ENCODE measurements at regions not wholly inside any gene's neighbourhood (a gene's known extent, or its start where the extent isn't known, plus 50 kb on each side); places are given as distances from the start of the nearest gene placed in this dataset.
A peak's percentile ranks its signal among the peaks of the same experiment; 100 is the strongest.

- DNase-seq (ENCODE audit: low read depth) (no peak), FAIRE-seq (no peak)
- H4K20me1 ChIP-seq (ENCODE audit: insufficient read depth, low read length) = no peaks in the 10 kb centered on the region
- TF ChIP-seq, protein P1, sequence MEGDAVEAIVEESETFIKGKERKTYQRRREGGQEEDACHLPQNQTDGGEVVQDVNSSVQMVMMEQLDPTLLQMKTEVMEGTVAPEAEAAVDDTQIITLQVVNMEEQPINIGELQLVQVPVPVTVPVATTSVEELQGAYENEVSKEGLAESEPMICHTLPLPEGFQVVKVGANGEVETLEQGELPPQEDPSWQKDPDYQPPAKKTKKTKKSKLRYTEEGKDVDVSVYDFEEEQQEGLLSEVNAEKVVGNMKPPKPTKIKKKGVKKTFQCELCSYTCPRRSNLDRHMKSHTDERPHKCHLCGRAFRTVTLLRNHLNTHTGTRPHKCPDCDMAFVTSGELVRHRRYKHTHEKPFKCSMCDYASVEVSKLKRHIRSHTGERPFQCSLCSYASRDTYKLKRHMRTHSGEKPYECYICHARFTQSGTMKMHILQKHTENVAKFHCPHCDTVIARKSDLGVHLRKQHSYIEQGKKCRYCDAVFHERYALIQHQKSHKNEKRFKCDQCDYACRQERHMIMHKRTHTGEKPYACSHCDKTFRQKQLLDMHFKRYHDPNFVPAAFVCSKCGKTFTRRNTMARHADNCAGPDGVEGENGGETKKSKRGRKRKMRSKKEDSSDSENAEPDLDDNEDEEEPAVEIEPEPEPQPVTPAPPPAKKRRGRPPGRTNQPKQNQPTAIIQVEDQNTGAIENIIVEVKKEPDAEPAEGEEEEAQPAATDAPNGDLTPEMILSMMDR (IDR thresholded peaks at IDR 0.05; ENCODE audit: insufficient read depth, low read depth, low read length) = no peak
- no peak overlapping the region for H2AFZ ChIP-seq (ENCODE audit: low read depth, low read length)
- no peaks in the 10 kb centered on the region for H3K27me3 Mint-ChIP-seq (ENCODE audit: low read depth, unreplicated experiment)
- no peaks in the 10 kb centered on the region for H3K79me2 ChIP-seq (ENCODE audit: insufficient read depth, low read length)
- H3K36me3 Mint-ChIP-seq (ENCODE audit: low read depth, unreplicated experiment) = no peaks in the 10 kb centered on the region
- no peaks in the 10 kb centered on the region for H3K27me3 ChIP-seq (ENCODE audit: insufficient read depth, low read length)
- peaks cover 34% of the 10 kb centered on the region for H3K4me1 Mint-ChIP-seq (ENCODE audit: low read depth, unreplicated experiment)
- peaks cover 7% of the 10 kb centered on the region for H3K9me3 Mint-ChIP-seq (ENCODE audit: unreplicated experiment)
- peaks cover 28% of the 10 kb centered on the region for H3K4me1 ChIP-seq (ENCODE audit: insufficient read depth, low read length)
- no peak overlapping the region for H3K9ac ChIP-seq (ENCODE audit: low read length)
- no peak overlapping the region for H3K4me3 Mint-ChIP-seq (ENCODE audit: unreplicated experiment)
- peaks cover 5% of the 10 kb centered on the region for H3K9me3 ChIP-seq (ENCODE audit: insufficient read depth, low read depth, low read length)
- H3K27ac ChIP-seq (ENCODE audit: low read depth, low read length) = no peak overlapping the region
- H3K4me2 ChIP-seq (ENCODE audit: low read length) = peak overlapping the region; percentile 66
- H3K4me3 ChIP-seq (ENCODE audit: insufficient read depth, low read depth, low read length) = no peak overlapping the region
- H3K36me3 ChIP-seq (ENCODE audit: insufficient read depth, low read length) = no peaks in the 10 kb centered on the region
- peak overlapping the region; percentile 28 for H3K27ac Mint-ChIP-seq (ENCODE audit: unreplicated experiment)
These were observed 140.8 kb upstream of the FGGY start for GRCh38 chr1:59156051-59156450.

DNA sequence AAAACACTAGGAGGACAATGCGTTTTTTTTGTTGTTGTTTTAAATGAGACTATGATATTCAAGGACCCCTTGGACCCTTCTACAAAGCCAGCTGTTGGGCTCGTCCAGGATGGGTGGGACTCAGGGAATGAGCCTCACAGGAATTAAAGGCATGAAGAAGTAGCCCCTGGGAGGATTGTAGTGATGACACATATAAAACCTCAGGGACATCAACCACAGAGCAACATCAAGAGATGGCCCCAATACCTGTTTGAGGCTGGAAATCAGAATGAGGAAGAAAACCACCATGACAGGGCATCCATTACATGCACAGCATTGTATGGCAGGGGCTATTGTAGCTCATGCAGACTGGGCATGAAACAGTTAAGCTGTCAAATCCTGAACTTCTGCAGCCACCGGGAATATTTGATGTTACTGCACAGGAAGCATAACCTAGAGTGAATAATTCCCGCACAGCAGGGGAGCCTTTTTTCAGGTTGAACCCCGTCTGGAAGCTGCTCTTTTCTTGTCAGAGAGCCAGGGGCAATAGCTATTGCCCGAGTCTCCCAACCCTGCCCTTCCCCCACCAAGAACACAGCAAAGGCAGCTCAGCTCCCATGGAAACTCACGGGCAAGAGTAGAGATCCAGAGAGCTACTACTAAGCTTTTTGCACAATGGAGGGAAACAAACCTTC, 140.2 kb upstream of the FGGY start:
- Histone ChIP-seq H3K79me2 (ENCODE audit: insufficient read depth, low read length) (no peaks in the 10 kb centered on the region), H3K36me3 (ENCODE audit: insufficient read depth, low read length) (no peaks in the 10 kb centered on the region), H3K4me1 (ENCODE audit: insufficient read depth, low read length) (peaks cover 23% of the 10 kb centered on the region), H3K9me3 (ENCODE audit: insufficient read depth, low read depth, low read length) (peaks cover 5% of the 10 kb centered on the region), H3K27ac (ENCODE audit: low read depth, low read length) (peak overlapping the region; percentile 62), H3K27me3 (ENCODE audit: insufficient read depth, low read length) (no peaks in the 10 kb centered on the region), H2AFZ (ENCODE audit: low read depth, low read length) (peak overlapping the region; percentile 41), H3K9ac (ENCODE audit: low read length) (peak overlapping the region; percentile 46), H4K20me1 (ENCODE audit: insufficient read depth, low read length) (no peaks in the 10 kb centered on the region), H3K4me3 (ENCODE audit: insufficient read depth, low read depth, low read length) (no peak overlapping the region), H3K4me2 (ENCODE audit: low read length) (peak overlapping the region; percentile 66)
- Mint-ChIP-seq H3K4me3 (ENCODE audit: unreplicated experiment) (no peak overlapping the region), H3K9me3 (ENCODE audit: unreplicated experiment) (peaks cover 7% of the 10 kb centered on the region), H3K4me1 (ENCODE audit: low read depth, unreplicated experiment) (peaks cover 27% of the 10 kb centered on the region), H3K27ac (ENCODE audit: unreplicated experiment) (peak overlapping the region; percentile 89), H3K36me3 (ENCODE audit: low read depth, unreplicated experiment) (no peaks in the 10 kb centered on the region), H3K27me3 (ENCODE audit: low read depth, unreplicated experiment) (no peaks in the 10 kb centered on the region)
- peak; percentile 57 for DNase-seq (ENCODE audit: low read depth)
- TF ChIP-seq EZH2 (IDR thresholded peaks at IDR 0.05; ENCODE audit: insufficient read depth, low read length) = no peak
- TF ChIP-seq, protein P1 (IDR thresholded peaks at IDR 0.05; ENCODE audit: insufficient read depth, low read depth, low read length) = no peak
- peak; percentile 73 for FAIRE-seq

DNA sequence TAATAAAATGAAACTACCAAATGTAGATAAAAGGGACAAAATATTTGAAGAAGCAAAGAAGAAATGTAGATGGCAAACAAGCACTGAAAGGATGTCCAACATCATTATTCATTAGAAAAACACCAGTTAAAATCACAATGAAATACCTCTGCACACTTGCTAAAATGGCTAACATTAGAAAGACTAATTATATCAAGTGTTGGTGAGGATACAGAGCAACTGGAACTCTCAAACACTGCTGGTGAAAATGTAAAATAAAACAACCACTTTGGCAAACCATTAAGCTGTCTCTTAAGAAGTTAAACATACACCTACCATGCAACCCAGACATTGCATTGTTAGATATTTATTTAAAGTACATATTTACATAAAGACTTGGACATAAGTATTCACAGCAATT, 138.6 kb upstream of the FGGY start:
- DNase-seq (ENCODE audit: low read depth) (no peak), FAIRE-seq (no peak)
- H2AFZ ChIP-seq (ENCODE audit: low read depth, low read length) = no peak overlapping the region
- H3K9ac ChIP-seq (ENCODE audit: low read length) = no peak overlapping the region
- H3K4me3 ChIP-seq (ENCODE audit: insufficient read depth, low read depth, low read length) = no peak overlapping the region
- no peak overlapping the region for H3K27ac ChIP-seq (ENCODE audit: low read depth, low read length)
- no peaks in the 10 kb centered on the region for H3K27me3 ChIP-seq (ENCODE audit: insufficient read depth, low read length)
- Mint-ChIP-seq H3K27me3 (ENCODE audit: low read depth, unreplicated experiment) (no peaks in the 10 kb centered on the region), H3K36me3 (ENCODE audit: low read depth, unreplicated experiment) (no peaks in the 10 kb centered on the region), H3K4me1 (ENCODE audit: low read depth, unreplicated experiment) (peaks cover 22% of the 10 kb centered on the region), H3K9me3 (ENCODE audit: unreplicated experiment) (peaks cover 7% of the 10 kb centered on the region), H3K4me3 (ENCODE audit: unreplicated experiment) (no peak overlapping the region), H3K27ac (ENCODE audit: unreplicated experiment) (no peak overlapping the region)
- peaks cover 21% of the 10 kb centered on the region for H3K4me1 ChIP-seq (ENCODE audit: insufficient read depth, low read length)
- no peaks in the 10 kb centered on the region for H4K20me1 ChIP-seq (ENCODE audit: insufficient read depth, low read length)
- no peaks in the 10 kb centered on the region for H3K36me3 ChIP-seq (ENCODE audit: insufficient read depth, low read length)
- TF ChIP-seq, protein P1 (IDR thresholded peaks at IDR 0.05; ENCODE audit: insufficient read depth, low read depth, low read length) = no peak
- TF ChIP-seq EZH2 (IDR thresholded peaks at IDR 0.05; ENCODE audit: insufficient read depth, low read length) = no peak
- H3K4me2 ChIP-seq (ENCODE audit: low read length) = no peak overlapping the region
- H3K9me3 ChIP-seq (ENCODE audit: insufficient read depth, low read depth, low read length) = peaks cover 5% of the 10 kb centered on the region
- H3K79me2 ChIP-seq (ENCODE audit: insufficient read depth, low read length) = no peaks in the 10 kb centered on the region

Data from astrocyte (in vitro differentiated cells and primary cell).